NCI-H1105 (cell line): ENCODE measurements at regions not wholly inside any gene's neighbourhood (a gene's known extent, or its start where the extent isn't known, plus 50 kb on each side); places are given as distances from the start of the nearest gene placed in this dataset.
"Not testable (repeated sequence)": the region's sequence is repeated elsewhere in the genome, so short reads cannot be mapped to it uniquely, and the experiment has no call there.

Experiments used
- DNase-seq: peaks from one replicate; lab custom pipeline; 2025; lab: John Stamatoyannopoulos, UW

DNA sequence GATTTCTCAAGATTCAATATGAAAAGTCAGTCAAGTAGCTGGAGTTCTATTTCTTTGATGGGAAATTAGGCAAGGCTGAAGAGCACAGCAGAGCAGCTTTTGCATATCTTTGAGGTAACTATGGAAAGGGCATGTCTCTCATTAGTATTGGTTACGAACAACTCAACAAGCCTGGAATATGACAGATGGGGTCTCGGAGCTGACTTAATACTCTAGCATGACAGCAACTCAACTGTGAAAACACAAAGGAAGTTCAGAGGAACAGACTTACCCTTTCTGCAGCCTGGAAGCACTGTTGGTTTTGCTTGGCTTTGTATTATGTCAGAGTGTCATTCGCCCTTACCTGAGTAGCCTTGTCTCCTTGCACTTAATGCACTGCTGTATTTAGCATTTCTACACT is 79.9 kb upstream of the AADAT start:
- no peak for DNase-seq

DNA sequence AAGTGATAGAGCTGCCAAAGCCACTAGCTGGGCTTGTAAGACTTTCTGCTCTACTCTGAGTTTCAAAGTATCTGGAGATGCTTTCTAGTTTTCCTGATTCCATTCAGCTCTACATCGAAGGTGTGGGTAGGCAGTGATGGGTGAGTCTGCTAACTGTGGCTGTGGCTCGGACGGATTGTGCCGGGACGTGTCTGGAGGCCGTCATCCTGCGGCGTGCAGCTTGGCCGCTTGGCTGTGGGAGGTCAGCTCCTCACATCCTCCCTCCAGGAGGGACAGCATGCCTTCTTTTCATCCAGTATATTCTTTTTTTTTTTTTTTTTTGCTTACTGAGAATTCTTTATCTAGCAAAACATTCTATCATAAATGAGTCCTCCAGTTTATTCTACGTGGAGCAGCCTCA is 77.9 kb upstream of the AADAT start:
- no peak for DNase-seq

GRCh38 chr4:170166193-170166592 is 76.4 kb upstream of the AADAT start:
- not testable (repeated sequence) for DNase-seq

- no peak for DNase-seq
These were observed 72.7 kb upstream of the AADAT start for GRCh38 chr4:170162416-170162815.

DNA sequence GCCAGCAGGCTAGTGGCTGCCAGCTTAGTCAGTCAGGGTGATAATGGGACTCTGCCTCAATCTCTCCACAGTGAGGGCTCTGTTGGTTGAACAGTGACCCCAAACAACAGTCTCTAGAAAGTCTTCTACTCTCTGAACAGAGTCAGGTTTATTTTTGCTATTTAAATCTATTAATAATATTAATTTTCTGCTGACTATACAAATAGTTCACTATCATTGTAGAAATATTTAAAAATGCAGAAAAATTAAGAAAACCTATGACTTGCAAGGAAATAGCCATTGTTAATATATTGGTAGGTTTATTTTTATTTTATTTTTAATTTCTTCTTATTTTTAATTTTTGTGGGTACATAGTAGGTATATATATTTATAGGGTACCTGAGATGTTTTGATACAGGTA is 67.9 kb upstream of the AADAT start:
- DNase-seq, result no peak

- DNase-seq, result no peak
These were observed 55.4 kb upstream of the AADAT start for GRCh38 chr4:170145120-170145519.

DNA sequence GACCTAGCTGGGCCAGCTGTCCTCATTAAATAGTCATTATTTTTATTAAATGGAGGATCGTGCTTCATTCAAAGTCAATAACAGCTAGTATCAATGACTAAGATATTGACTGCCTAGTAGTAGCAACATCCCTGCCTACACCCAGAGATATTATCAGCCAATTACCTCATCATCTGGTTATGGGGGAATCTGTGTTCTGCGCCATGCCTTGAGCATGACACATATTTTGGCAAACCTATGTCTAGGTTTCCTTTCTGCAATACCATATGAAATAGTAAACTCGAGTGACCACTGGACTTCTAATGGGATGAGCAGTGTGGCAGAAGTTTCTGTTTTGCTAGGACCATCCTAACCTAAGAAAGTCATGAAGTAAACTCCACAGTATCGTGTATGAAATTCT is 50.0 kb upstream of the AADAT start:
- no peak for DNase-seq
